Liver (tissue), 8 donors: ENCODE measurements at regions not wholly inside any gene's neighbourhood (a gene's known extent, or its start where the extent isn't known, plus 50 kb on each side); places are given as distances from the start of the nearest gene placed in this dataset.

Source experiments
- DNase-seq: peaks from one replicate; pipeline ENCODE4 v3.0.0-alpha.2; 2017; ENCODE audit warnings: low spot score
- H3K27ac ChIP-seq, 2 donors: one replicate each; pipeline ENCODE4 v1.7.0; 2013; ENCODE audit warnings: inconsistent platforms in 2 of 2, low read length in 2 of 2, control low read depth in 1 of 2, low read depth in 1 of 2, mild to moderate bottlenecking in 1 of 2
- H3K27me3 ChIP-seq, 4 donors: one replicate each; pipeline versions ENCODE4 v1.6.1 to v1.7.0; 2013; ENCODE audit warnings: low read length in 3 of 4, inconsistent platforms in 1 of 4, mild to moderate bottlenecking in 1 of 4, moderate library complexity in 1 of 4; ENCODE audit not compliant: control insufficient read depth in 4 of 4, insufficient read depth in 4 of 4
- H3K36me3 ChIP-seq, 4 donors: one replicate each; pipeline versions ENCODE4 v1.6.1 to v1.7.0; 2013; ENCODE audit warnings: low read length in 3 of 4, mild to moderate bottlenecking in 3 of 4, low read depth in 1 of 4, moderate library complexity in 1 of 4; ENCODE audit not compliant: control insufficient read depth in 4 of 4, insufficient read depth in 3 of 4
- H3K4me1 ChIP-seq, 4 donors: one replicate each; pipeline versions ENCODE4 v1.6.1 to v1.7.0; 2013; ENCODE audit warnings: low read length in 3 of 4, mild to moderate bottlenecking in 3 of 4, moderate library complexity in 1 of 4; ENCODE audit not compliant: control insufficient read depth in 4 of 4, insufficient read depth in 4 of 4
- H3K4me3 ChIP-seq, 3 donors: one replicate each; pipeline versions ENCODE4 v1.6.1 to v1.7.0; 2013; ENCODE audit warnings: low read length in 3 of 3, control low read depth in 1 of 3, low read depth in 1 of 3, mild to moderate bottlenecking in 1 of 3
- H3K9ac ChIP-seq, 2 donors: one replicate each; pipeline ENCODE4 v1.7.0; 2013; ENCODE audit warnings: low read length in 2 of 2, mild to moderate bottlenecking in 2 of 2, moderate library complexity in 2 of 2, control low read depth in 1 of 2, low read depth in 1 of 2
- H3K9me3 ChIP-seq, 4 donors: one replicate each; pipeline versions ENCODE4 v1.6.1 to v1.7.0; 2013; ENCODE audit warnings: low read length in 3 of 4; ENCODE audit not compliant: control insufficient read depth in 4 of 4
- EGR1 ChIP-seq, 2 donors: IDR thresholded peaks; 2 replicates each; pipeline ENCODE4 v1.6.1; 2016 to 2018; ENCODE audit warnings: antibody characterized with exemption in 2 of 2, low read depth in 2 of 2
- FOXA1 ChIP-seq: IDR thresholded peaks from 2 replicates; pipeline ENCODE4 v1.6.1; 2016; ENCODE audit warnings: antibody characterized with exemption
- GABPA ChIP-seq, 2 donors: IDR thresholded peaks in 1 of 2; conservative IDR thresholded peaks in 1 of 2; 2 replicates each; pipeline ENCODE4 v1.6.1; 2016; ENCODE audit warnings: antibody characterized with exemption in 2 of 2, mild to moderate bottlenecking in 1 of 2, moderate library complexity in 1 of 2
- HNF4G ChIP-seq: IDR thresholded peaks from 2 replicates; pipeline ENCODE4 v1.6.1; 2016; ENCODE audit warnings: antibody characterized with exemption
- NR2F2 ChIP-seq: IDR thresholded peaks from 2 replicates; pipeline ENCODE4 v1.6.1; 2016; ENCODE audit warnings: antibody characterized with exemption
- RAD21 ChIP-seq, 2 donors: IDR thresholded peaks; 2 replicates each; pipeline ENCODE4 v1.6.1; 2016; ENCODE audit warnings: antibody characterized with exemption in 2 of 2, mild to moderate bottlenecking in 2 of 2
- RXRA ChIP-seq, 2 donors: IDR thresholded peaks; 2 replicates each; pipeline ENCODE4 v1.6.1; 2017 to 2018; ENCODE audit warnings: antibody characterized with exemption in 2 of 2, mild to moderate bottlenecking in 1 of 2
- SP1 ChIP-seq: IDR thresholded peaks from 2 replicates; pipeline ENCODE4 v1.6.1; 2018; ENCODE audit warnings: antibody characterized with exemption, mild to moderate bottlenecking
- TAF1 ChIP-seq: conservative IDR thresholded peaks from 2 replicates; pipeline ENCODE4 v1.6.1; 2016; ENCODE audit warnings: antibody characterized with exemption, mild to moderate bottlenecking
- YY1 ChIP-seq: IDR thresholded peaks from 2 replicates; pipeline ENCODE4 v1.6.1; 2016; ENCODE audit warnings: antibody characterized with exemption, mild to moderate bottlenecking
- WGBS: extraction: QIAGEN DNeasy Blood & Tissue Kit; methylation state at CpG from one replicate; pipeline ENCODE4 v1.1.7; 2013; 5-methylcytosine and 5-hydroxymethylcytosine counted together
- TF ChIP-seq, protein P1 (sequence below): IDR thresholded peaks from 2 replicates; pipeline ENCODE4 v1.6.1; 2016; ENCODE audit warnings: antibody characterized with exemption, mild to moderate bottlenecking
- TF ChIP-seq, protein P2 (sequence below): IDR thresholded peaks from 2 replicates; pipeline ENCODE4 v1.6.1; 2016; ENCODE audit warnings: antibody characterized with exemption
- TF ChIP-seq, protein P3 (sequence below): fragments of 150-350 bp; IDR thresholded peaks from 2 replicates; pipeline ENCODE4 v1.5.1; 2017; ENCODE audit warnings: improper control_type of control experiment, low read depth, low read length; ENCODE audit not compliant: missing input control
- donor health status: healthy.
- donor health status: healthy.
- donor health status: healthy.
- donor health status: healthy.
- donor health status: healthy.

DNA sequence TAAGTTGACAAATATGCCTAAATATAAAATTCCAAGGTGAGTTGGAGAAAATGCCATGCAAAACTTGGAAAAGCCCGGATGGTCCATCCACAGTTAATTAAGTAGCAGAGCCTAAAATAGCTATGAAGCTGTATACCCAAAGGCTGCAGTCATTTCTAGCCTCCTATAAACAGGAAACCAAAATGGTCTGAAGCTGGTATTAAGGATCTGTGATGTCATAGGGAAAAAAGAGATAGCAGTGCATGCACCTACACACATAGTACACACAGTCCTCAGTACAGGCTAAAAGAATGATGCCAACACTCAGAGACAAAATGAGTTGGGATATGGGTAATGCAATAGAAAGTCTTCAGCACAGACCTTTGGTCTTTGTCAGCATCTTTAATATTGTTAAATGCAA is 736.9 kb downstream of the EFNB2 start (continued):
- TF ChIP-seq GABPA (IDR thresholded peaks at IDR 0.05 in 1 of 2, conservative IDR thresholded peaks at IDR 0.05 in 1 of 2) (no peak), RXRA (IDR thresholded peaks at IDR 0.05) (no peak), TAF1 (no peak), YY1 (no peak)

DNA sequence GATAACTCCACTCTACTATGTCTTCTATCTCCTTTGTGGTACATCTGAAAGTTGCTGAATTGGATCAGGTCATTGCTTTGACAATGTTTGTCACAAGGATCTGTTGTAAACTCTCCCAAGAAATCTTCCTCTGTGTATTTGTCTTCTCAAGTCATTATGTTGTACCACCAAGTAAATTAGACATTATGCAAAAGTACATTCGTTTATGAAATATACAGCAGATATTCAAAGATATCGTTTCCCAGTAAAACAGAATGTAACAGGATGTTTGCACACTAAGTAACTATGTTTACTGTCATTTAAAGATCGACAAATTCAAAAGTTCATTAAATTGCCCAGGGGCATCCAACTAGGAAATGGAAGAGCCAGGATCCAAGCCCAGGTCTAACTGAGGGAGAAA is 739.4 kb downstream of the EFNB2 start:
- Histone ChIP-seq H3K36me3 (no peaks in the 10 kb centered on the region), H3K9ac (no peak overlapping the region), H3K9me3 (no peaks in the 10 kb centered on the region), H3K27ac (no peak overlapping the region), H3K4me1 (peaks cover 0 to 1% (median 0%) of the 10 kb centered on the region in 4 donors), H3K4me3 (no peak overlapping the region), H3K27me3 (no peaks in the 10 kb centered on the region)
- 56% methylated on average over 3 of the region's 3 CpGs for whole genome bisulfite sequencing
- no peak for DNase-seq
- no peak for TF ChIP-seq NR2F2
- TF ChIP-seq HNF4G: no peak

DNA sequence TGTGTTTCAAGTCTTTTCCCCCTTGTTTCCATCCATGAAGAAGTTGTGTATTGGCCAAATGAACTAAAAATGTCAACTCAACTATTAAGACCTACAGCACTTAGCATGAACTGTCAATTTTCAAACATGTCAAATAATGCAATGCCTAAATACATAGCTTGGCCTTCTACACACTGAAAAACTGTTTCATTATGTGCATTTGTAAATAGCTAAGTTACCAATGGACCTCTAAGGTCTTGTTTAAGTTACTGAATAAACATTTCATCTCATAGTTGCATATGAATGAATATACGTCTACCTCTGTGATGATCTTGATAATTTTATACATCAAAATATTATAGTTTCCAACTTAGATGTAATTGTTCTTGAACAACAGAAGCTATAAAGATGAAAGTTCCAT is 744.5 kb downstream of the EFNB2 start:
- Histone ChIP-seq H3K27ac (no peak overlapping the region), H3K4me3 (no peak overlapping the region), H3K27me3 (no peaks in the 10 kb centered on the region), H3K9me3 (no peaks in the 10 kb centered on the region), H3K4me1 (peaks cover 2 to 8% (median 5%) of the 10 kb centered on the region in 4 donors), H3K9ac (no peak overlapping the region), H3K36me3 (no peaks in the 10 kb centered on the region)
- TF ChIP-seq, protein P1, sequence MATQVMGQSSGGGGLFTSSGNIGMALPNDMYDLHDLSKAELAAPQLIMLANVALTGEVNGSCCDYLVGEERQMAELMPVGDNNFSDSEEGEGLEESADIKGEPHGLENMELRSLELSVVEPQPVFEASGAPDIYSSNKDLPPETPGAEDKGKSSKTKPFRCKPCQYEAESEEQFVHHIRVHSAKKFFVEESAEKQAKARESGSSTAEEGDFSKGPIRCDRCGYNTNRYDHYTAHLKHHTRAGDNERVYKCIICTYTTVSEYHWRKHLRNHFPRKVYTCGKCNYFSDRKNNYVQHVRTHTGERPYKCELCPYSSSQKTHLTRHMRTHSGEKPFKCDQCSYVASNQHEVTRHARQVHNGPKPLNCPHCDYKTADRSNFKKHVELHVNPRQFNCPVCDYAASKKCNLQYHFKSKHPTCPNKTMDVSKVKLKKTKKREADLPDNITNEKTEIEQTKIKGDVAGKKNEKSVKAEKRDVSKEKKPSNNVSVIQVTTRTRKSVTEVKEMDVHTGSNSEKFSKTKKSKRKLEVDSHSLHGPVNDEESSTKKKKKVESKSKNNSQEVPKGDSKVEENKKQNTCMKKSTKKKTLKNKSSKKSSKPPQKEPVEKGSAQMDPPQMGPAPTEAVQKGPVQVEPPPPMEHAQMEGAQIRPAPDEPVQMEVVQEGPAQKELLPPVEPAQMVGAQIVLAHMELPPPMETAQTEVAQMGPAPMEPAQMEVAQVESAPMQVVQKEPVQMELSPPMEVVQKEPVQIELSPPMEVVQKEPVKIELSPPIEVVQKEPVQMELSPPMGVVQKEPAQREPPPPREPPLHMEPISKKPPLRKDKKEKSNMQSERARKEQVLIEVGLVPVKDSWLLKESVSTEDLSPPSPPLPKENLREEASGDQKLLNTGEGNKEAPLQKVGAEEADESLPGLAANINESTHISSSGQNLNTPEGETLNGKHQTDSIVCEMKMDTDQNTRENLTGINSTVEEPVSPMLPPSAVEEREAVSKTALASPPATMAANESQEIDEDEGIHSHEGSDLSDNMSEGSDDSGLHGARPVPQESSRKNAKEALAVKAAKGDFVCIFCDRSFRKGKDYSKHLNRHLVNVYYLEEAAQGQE: no peak
- TF ChIP-seq FOXA1 (no peak), SP1 (no peak), RAD21 (IDR thresholded peaks at IDR 0.05) (no peak), EGR1 (IDR thresholded peaks at IDR 0.05; ENCODE audit: low read depth in 2 of 2) (no peak), YY1 (no peak)
- TF ChIP-seq, protein P2, sequence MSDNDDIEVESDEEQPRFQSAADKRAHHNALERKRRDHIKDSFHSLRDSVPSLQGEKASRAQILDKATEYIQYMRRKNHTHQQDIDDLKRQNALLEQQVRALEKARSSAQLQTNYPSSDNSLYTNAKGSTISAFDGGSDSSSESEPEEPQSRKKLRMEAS: no peak
- TF ChIP-seq, protein P3, sequence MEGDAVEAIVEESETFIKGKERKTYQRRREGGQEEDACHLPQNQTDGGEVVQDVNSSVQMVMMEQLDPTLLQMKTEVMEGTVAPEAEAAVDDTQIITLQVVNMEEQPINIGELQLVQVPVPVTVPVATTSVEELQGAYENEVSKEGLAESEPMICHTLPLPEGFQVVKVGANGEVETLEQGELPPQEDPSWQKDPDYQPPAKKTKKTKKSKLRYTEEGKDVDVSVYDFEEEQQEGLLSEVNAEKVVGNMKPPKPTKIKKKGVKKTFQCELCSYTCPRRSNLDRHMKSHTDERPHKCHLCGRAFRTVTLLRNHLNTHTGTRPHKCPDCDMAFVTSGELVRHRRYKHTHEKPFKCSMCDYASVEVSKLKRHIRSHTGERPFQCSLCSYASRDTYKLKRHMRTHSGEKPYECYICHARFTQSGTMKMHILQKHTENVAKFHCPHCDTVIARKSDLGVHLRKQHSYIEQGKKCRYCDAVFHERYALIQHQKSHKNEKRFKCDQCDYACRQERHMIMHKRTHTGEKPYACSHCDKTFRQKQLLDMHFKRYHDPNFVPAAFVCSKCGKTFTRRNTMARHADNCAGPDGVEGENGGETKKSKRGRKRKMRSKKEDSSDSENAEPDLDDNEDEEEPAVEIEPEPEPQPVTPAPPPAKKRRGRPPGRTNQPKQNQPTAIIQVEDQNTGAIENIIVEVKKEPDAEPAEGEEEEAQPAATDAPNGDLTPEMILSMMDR: no peak
- DNase-seq: no peak
- 85% methylated on average over 1 of the region's 1 CpG for WGBS
